ENCODE measurements at regions not wholly inside any gene's neighbourhood (a gene's known extent, or its start where the extent isn't known, plus 50 kb on each side); places are given as distances from the start of the nearest gene placed in this dataset.

DNA sequence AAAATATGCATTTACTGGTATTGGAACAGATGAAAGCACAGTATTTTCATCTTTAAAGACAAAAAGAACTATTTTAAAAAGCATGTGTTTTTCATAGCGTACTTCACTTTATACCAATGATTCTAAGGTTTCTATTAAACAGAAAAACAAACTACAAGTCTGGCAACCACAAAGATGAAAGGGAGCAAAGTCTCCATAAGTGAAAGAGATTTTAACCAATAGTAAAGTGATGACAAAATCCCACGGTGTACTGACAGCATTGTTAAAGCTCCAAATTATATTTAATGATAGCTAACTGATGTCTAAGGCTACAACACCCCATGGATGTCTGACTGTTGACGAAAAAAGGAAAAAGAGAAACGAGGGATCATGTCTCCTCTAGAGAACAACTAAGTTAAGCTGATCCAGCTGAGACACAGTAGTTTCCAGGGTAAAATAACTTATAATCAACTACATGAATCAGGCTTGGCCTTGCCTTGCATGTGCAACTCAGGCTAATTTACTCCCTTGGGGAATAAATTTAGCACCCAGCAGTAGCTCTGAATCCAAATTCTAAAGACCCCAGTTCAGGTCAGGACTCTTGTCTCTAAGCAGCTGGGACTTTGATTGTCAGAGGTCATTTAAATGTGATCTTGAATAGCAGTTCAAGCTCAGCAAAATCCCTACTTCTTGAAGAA is 56.0 kb upstream of the TAB2 start:
- TF ChIP-seq, protein P1, sequence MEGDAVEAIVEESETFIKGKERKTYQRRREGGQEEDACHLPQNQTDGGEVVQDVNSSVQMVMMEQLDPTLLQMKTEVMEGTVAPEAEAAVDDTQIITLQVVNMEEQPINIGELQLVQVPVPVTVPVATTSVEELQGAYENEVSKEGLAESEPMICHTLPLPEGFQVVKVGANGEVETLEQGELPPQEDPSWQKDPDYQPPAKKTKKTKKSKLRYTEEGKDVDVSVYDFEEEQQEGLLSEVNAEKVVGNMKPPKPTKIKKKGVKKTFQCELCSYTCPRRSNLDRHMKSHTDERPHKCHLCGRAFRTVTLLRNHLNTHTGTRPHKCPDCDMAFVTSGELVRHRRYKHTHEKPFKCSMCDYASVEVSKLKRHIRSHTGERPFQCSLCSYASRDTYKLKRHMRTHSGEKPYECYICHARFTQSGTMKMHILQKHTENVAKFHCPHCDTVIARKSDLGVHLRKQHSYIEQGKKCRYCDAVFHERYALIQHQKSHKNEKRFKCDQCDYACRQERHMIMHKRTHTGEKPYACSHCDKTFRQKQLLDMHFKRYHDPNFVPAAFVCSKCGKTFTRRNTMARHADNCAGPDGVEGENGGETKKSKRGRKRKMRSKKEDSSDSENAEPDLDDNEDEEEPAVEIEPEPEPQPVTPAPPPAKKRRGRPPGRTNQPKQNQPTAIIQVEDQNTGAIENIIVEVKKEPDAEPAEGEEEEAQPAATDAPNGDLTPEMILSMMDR (IDR thresholded peaks at IDR 0.05; ENCODE audit: insufficient read depth, low read depth, low read length), result no peak
- TF ChIP-seq EZH2 (IDR thresholded peaks at IDR 0.05; ENCODE audit: insufficient read depth, low read length), result no peak

Data from astrocyte (in vitro differentiated cells and primary cell).